Breast epithelium (tissue), 4 donors: ENCODE measurements at regions not wholly inside any gene's neighbourhood (a gene's known extent, or its start where the extent isn't known, plus 50 kb on each side); places are given as distances from the start of the nearest gene placed in this dataset.

ENCODE experiments used
- DNase-seq, 2 donors: peaks; one replicate each; pipeline ENCODE4 v3.0.0-alpha.2; 2019; ENCODE audit warnings: low spot score in 2 of 2
- H3K27ac ChIP-seq, 2 donors: fragments of 200-600 bp; sonication (generic) in 1 of 2; one replicate each; pipeline ENCODE4 v1.5.1; 2016 to 2019; ENCODE audit warnings: mild to moderate bottlenecking in 1 of 2
- H3K27me3 ChIP-seq, 2 donors: fragments of 200-600 bp; sonication (generic) in 1 of 2; one replicate each; pipeline versions ENCODE4 v1.5.1 to v1.6.0; 2017 to 2019; ENCODE audit warnings: control low read depth in 1 of 2, mild to moderate bottlenecking in 1 of 2
- H3K36me3 ChIP-seq: fragments of 200-600 bp; one replicate; pipeline ENCODE4 v1.5.1; 2019
- H3K4me1 ChIP-seq, 2 donors: fragments of 200-600 bp; sonication (generic); one replicate each; pipeline ENCODE4 v1.5.1; 2016 to 2019; ENCODE audit warnings: control low read depth in 1 of 2
- H3K4me3 ChIP-seq, 3 donors: fragments of 200-600 bp; sonication (generic); 1 replicate in 2 of 3; 2 replicates in 1 of 3; pipeline ENCODE4 v1.5.1; 2016 to 2019; ENCODE audit warnings: mild to moderate bottlenecking in 3 of 3, moderate library complexity in 2 of 3
- H3K9me3 ChIP-seq, 2 donors: fragments of 200-600 bp; sonication (generic) in 1 of 2; one replicate each; pipeline ENCODE4 v1.5.1; 2016 to 2019; ENCODE audit warnings: control low read depth in 1 of 2
- CTCF ChIP-seq, 3 donors: fragments of 450-650 bp; IDR thresholded peaks; one replicate each; pipeline ENCODE4 v1.5.1; 2016 to 2017; ENCODE audit warnings: antibody characterized with exemption in 3 of 3, mild to moderate bottlenecking in 3 of 3, moderate library complexity in 3 of 3
- POLR2A ChIP-seq: fragments of 450-650 bp; IDR thresholded peaks from one replicate; pipeline ENCODE4 v1.6.1; 2016; ENCODE audit warnings: antibody characterized with exemption, mild to moderate bottlenecking, moderate library complexity
- POLR2AphosphoS5 ChIP-seq, 3 donors: sonication (generic); formaldehyde crosslinking; IDR thresholded peaks; one replicate each; pipeline ENCODE4 v1.6.1; 2017; ENCODE audit warnings: antibody characterized with exemption in 3 of 3
- intact Hi-C: fragments of 100-400 bp; cut with DNase I; formaldehyde crosslinking; loops from one replicate; pipeline ENCODE4 v1.15.1; 2023; ENCODE audit warnings: low total_unique reads

GRCh38 chr6:143609501-143609900 lies 68.3 kb upstream of the PHACTR2 start:
- no peaks in the 10 kb centered on the region for H3K4me1 ChIP-seq
- TF ChIP-seq CTCF (IDR thresholded peaks at IDR 0.05) = no peak
- TF ChIP-seq POLR2AphosphoS5 (IDR thresholded peaks at IDR 0.05) = no peak
- no peak for TF ChIP-seq POLR2A
- H3K27ac ChIP-seq = no peak overlapping the region
- H3K27me3 ChIP-seq = no peaks in the 10 kb centered on the region
- H3K9me3 ChIP-seq = no peaks in the 10 kb centered on the region
- no peak overlapping the region for H3K4me3 ChIP-seq
- DNase-seq = no peak
- intact Hi-C loops = no loop called here
- no peaks in the 10 kb centered on the region for H3K36me3 ChIP-seq

- Histone ChIP-seq H3K9me3 (no peaks in the 10 kb centered on the region), H3K4me3 (no peak overlapping the region), H3K27ac (no peak overlapping the region), H3K4me1 (no peaks in the 10 kb centered on the region), H3K27me3 (no peaks in the 10 kb centered on the region), H3K36me3 (no peaks in the 10 kb centered on the region)
- TF ChIP-seq CTCF (IDR thresholded peaks at IDR 0.05) (no peak), POLR2A (no peak), POLR2AphosphoS5 (IDR thresholded peaks at IDR 0.05) (no peak)
- intact Hi-C loops = no loop called here
- DNase-seq = no peak
Measured at GRCh38 chr6:143608906-143609305, 68.9 kb upstream of the PHACTR2 start.

GRCh38 chr6:143607974-143608373 lies 69.8 kb upstream of the PHACTR2 start:
- no peak for TF ChIP-seq CTCF (IDR thresholded peaks at IDR 0.05)
- no peak for TF ChIP-seq POLR2AphosphoS5 (IDR thresholded peaks at IDR 0.05)
- TF ChIP-seq POLR2A = no peak
- intact Hi-C loops = no loop called here

DNA sequence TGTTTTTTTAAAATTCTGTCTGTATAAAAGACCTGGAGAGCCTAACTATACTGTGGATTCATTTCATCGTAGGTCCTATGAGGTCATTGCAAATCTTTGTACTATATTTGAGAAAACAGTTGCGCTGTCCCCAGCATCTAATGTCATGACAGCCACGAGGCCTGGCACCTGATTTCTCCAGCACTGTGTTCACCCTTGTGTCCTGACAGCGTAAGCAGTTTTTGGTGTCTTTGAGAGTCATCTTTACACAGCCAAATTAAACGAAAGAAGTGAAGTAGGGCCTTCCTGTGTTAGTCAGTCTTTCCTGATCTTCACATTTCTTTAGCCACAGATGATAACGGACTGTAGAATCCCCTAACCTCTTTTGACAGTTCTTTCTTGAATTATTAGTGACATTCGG lies 70.6 kb upstream of the PHACTR2 start:
- H3K27ac ChIP-seq = no peak overlapping the region
- no peaks in the 10 kb centered on the region for H3K27me3 ChIP-seq
- H3K4me3 ChIP-seq = no peak overlapping the region
- no peaks in the 10 kb centered on the region for H3K4me1 ChIP-seq
- TF ChIP-seq POLR2A (no peak), POLR2AphosphoS5 (IDR thresholded peaks at IDR 0.05) (no peak), CTCF (IDR thresholded peaks at IDR 0.05) (no peak)
- intact Hi-C loops = no loop called here
- no peaks in the 10 kb centered on the region for H3K9me3 ChIP-seq
- H3K36me3 ChIP-seq = no peaks in the 10 kb centered on the region
- no peak for DNase-seq

More at GRCh38 chr6:143607974-143608373, 69.8 kb upstream of the PHACTR2 start:
- Histone ChIP-seq H3K9me3 (no peaks in the 10 kb centered on the region), H3K27me3 (no peaks in the 10 kb centered on the region), H3K36me3 (no peaks in the 10 kb centered on the region), H3K4me1 (no peaks in the 10 kb centered on the region), H3K4me3 (no peak overlapping the region), H3K27ac (no peak overlapping the region)
- DNase-seq = no peak

- H3K27me3 ChIP-seq = no peaks in the 10 kb centered on the region
- no peak overlapping the region for H3K27ac ChIP-seq
- TF ChIP-seq POLR2A (no peak), CTCF (IDR thresholded peaks at IDR 0.05) (no peak), POLR2AphosphoS5 (IDR thresholded peaks at IDR 0.05) (no peak)
- H3K9me3 ChIP-seq = no peaks in the 10 kb centered on the region
- no peaks in the 10 kb centered on the region for H3K4me1 ChIP-seq
- H3K36me3 ChIP-seq = no peaks in the 10 kb centered on the region
- intact Hi-C loops = no loop called here
- H3K4me3 ChIP-seq = no peak overlapping the region
- DNase-seq = no peak
Measured at GRCh38 chr6:143605906-143606521, 71.8 kb upstream of the PHACTR2 start.
